ENCODE measurements at regions not wholly inside any gene's neighbourhood (a gene's known extent, or its start where the extent isn't known, plus 50 kb on each side); places are given as distances from the start of the nearest gene placed in this dataset.

DNA sequence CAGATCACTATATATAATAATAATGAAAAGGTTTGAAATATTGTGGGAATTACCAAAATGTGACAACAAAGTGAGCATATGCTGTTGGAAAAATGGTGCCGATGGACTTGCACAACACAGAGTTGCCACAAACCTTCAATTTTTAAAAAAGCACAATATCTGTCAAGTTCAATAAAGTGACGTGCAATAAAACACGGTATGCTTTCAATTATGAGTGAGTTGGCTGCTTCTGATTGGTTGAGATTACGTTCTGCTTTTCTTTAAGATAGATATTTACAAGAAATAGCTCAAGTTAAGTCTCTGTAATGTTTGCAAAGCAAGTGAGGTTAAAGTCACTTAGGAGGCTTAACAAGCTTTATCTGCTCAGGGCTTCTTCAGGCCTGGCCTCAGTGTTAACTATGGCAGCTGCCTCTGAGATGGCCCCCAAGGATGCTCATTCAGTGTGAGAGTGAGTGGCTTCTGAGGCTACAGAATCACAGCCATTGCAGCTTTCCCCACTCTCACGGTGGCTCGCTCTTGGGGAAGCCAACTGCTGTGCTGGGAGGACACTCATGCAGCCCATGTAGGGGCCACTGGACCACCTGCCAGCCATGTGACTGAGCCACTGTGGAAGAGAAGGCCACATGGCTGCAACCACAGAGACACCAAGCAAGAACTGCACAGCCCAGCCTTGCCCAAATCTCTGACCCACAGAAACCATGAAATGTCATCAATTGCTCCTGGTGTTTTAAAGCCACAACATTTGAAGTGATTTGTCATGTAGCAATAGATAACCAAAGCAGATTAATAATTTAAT, 78.3 kb upstream of the TMEM72 start:
- intact Hi-C loops (cut with micrococcal nuclease), result no loop called here
- Histone ChIP-seq H3K27ac (ENCODE audit: low read length) (no peak overlapping the region), H3K27me3 (ENCODE audit: control insufficient read depth, insufficient read depth, low read length) (no peaks in the 10 kb centered on the region), H3K4me3 (ENCODE audit: low read length) (no peak overlapping the region), H3K4me1 (ENCODE audit: control insufficient read depth, insufficient read depth, low read length) (no peaks in the 10 kb centered on the region), H3K36me3 (ENCODE audit: control insufficient read depth, insufficient read depth, low read length) (no peaks in the 10 kb centered on the region), H3K9me3 (ENCODE audit: control insufficient read depth, insufficient read depth, low read length) (no peaks in the 10 kb centered on the region)
- Mint-ChIP-seq H3K9me3 (no peaks in the 10 kb centered on the region), H3K36me3 (no peaks in the 10 kb centered on the region), H3K27ac (no peak overlapping the region), H3K4me3 (no peak overlapping the region), H3K27me3 (ENCODE audit: low read depth in 2 of 2) (peaks cover 6% of the 10 kb centered on the region in 2 donors), H3K4me1 (no peaks in the 10 kb centered on the region)
- TF ChIP-seq, protein P1, sequence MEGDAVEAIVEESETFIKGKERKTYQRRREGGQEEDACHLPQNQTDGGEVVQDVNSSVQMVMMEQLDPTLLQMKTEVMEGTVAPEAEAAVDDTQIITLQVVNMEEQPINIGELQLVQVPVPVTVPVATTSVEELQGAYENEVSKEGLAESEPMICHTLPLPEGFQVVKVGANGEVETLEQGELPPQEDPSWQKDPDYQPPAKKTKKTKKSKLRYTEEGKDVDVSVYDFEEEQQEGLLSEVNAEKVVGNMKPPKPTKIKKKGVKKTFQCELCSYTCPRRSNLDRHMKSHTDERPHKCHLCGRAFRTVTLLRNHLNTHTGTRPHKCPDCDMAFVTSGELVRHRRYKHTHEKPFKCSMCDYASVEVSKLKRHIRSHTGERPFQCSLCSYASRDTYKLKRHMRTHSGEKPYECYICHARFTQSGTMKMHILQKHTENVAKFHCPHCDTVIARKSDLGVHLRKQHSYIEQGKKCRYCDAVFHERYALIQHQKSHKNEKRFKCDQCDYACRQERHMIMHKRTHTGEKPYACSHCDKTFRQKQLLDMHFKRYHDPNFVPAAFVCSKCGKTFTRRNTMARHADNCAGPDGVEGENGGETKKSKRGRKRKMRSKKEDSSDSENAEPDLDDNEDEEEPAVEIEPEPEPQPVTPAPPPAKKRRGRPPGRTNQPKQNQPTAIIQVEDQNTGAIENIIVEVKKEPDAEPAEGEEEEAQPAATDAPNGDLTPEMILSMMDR (IDR thresholded peaks at IDR 0.05), result no peak
- no peak for ATAC-seq
- WGBS (ENCODE audit: insufficient coverage), result 84% methylated on average over 6 of the region's 6 CpGs
- DNase-seq, result no peak

DNA sequence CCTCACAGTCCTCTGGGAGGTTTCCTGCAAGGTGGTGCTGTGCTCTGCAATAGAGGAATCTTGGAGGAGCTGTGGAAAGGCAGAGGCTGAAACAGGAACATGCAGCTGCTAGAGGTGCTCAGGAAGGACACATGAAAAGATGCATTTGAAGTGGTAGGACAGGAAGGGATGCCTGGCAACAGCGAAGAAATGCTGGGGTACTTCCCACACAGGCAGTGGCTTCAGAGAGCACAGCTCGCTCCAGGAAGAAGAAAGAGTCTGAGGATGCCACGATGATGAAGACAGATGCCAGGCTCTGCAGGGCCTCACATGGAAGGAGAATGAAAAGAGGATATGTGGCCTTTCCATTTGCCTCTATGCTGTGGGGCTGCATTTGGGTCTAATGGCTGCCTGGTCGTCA, 77.0 kb upstream of the TMEM72 start:
- Mint-ChIP-seq H3K36me3 (no peaks in the 10 kb centered on the region), H3K9me3 (no peaks in the 10 kb centered on the region), H3K27ac (no peak overlapping the region), H3K4me1 (no peaks in the 10 kb centered on the region), H3K4me3 (no peak overlapping the region), H3K27me3 (ENCODE audit: low read depth in 2 of 2) (peaks cover 6 to 9% of the 10 kb centered on the region in 2 donors)
- DNase-seq (no peak), ATAC-seq (no peak)
- Histone ChIP-seq H3K27me3 (ENCODE audit: control insufficient read depth, insufficient read depth, low read length) (peaks cover 3% of the 10 kb centered on the region), H3K36me3 (ENCODE audit: control insufficient read depth, insufficient read depth, low read length) (no peaks in the 10 kb centered on the region), H3K4me1 (ENCODE audit: control insufficient read depth, insufficient read depth, low read length) (no peaks in the 10 kb centered on the region), H3K9me3 (ENCODE audit: control insufficient read depth, insufficient read depth, low read length) (no peaks in the 10 kb centered on the region), H3K27ac (ENCODE audit: low read length) (no peak overlapping the region), H3K4me3 (ENCODE audit: low read length) (no peak overlapping the region)
- intact Hi-C loops (cut with micrococcal nuclease), result no loop called here
- WGBS (ENCODE audit: insufficient coverage), result 72% methylated on average over 4 of the region's 4 CpGs
- TF ChIP-seq, protein P1 (IDR thresholded peaks at IDR 0.05), result no peak

DNA sequence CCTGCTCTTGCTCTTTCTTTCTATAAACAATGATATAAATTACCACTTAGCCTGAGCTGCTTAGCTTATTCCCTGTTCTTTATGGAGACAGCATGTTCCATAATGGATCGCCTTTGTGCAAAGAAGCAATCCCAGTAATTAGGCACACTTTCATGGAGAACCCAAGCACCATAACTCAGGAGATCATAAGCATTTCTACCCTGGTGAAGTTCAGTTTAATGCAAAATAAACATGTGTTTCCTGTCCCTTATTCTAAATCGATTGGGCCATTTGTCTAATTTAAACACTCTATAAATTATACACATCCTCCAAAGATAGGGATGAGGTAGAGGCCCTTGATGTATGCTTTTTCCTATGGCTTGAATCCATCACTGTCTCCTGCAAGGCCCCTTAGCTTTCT, 75.8 kb upstream of the TMEM72 start:
- TF ChIP-seq, protein P1 (IDR thresholded peaks at IDR 0.05), result no peak
- Histone ChIP-seq H3K4me1 (ENCODE audit: control insufficient read depth, insufficient read depth, low read length) (no peaks in the 10 kb centered on the region), H3K27ac (ENCODE audit: low read length) (no peak overlapping the region), H3K36me3 (ENCODE audit: control insufficient read depth, insufficient read depth, low read length) (no peaks in the 10 kb centered on the region), H3K27me3 (ENCODE audit: control insufficient read depth, insufficient read depth, low read length) (peaks cover 3% of the 10 kb centered on the region), H3K9me3 (ENCODE audit: control insufficient read depth, insufficient read depth, low read length) (no peaks in the 10 kb centered on the region), H3K4me3 (ENCODE audit: low read length) (no peak overlapping the region)
- H3K27me3 Mint-ChIP-seq (ENCODE audit: low read depth in 2 of 2), result peaks cover 6 to 16% of the 10 kb centered on the region in 2 donors
- DNase-seq (no peak), ATAC-seq (no peak)
- no peak overlapping the region for H3K4me3 Mint-ChIP-seq
- 52% methylated on average over 2 of the region's 2 CpGs for WGBS (ENCODE audit: insufficient coverage)
- no peaks in the 10 kb centered on the region for H3K36me3 Mint-ChIP-seq
- no peaks in the 10 kb centered on the region for H3K9me3 Mint-ChIP-seq
- H3K4me1 Mint-ChIP-seq, result no peaks in the 10 kb centered on the region
- intact Hi-C loops (cut with micrococcal nuclease), result loop anchor here (5.0 kb wide), 1 partner anchor 48 kb away; no protein-coding TSS in a partner anchor
- no peak overlapping the region for H3K27ac Mint-ChIP-seq

DNA sequence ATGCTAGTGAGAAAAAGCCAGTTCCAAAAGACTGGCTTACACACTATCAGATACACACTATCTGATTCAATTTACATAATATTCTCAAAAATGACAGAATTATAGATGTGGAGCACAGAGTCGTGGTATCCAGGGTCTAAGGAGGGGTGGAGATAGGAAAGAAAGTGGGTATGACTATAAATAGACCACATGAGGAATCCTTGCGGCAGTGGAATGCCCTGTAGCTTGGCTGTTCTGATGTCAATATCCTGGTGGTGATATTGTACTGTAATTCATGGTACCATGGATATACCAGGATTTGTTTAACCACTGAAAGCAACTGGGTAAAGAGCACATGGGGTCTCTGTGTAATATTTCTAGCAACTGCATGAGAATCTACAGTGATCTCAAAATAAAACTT, 67.7 kb upstream of the TMEM72 start:
- Histone ChIP-seq H3K27me3 (ENCODE audit: control insufficient read depth, insufficient read depth, low read length) (peaks cover 5% of the 10 kb centered on the region), H3K9me3 (ENCODE audit: control insufficient read depth, insufficient read depth, low read length) (no peaks in the 10 kb centered on the region), H3K36me3 (ENCODE audit: control insufficient read depth, insufficient read depth, low read length) (no peaks in the 10 kb centered on the region), H3K4me1 (ENCODE audit: control insufficient read depth, insufficient read depth, low read length) (no peaks in the 10 kb centered on the region), H3K4me3 (ENCODE audit: low read length) (no peak overlapping the region), H3K27ac (ENCODE audit: low read length) (no peak overlapping the region)
- WGBS (ENCODE audit: insufficient coverage), result 80% methylated on average over 2 of the region's 2 CpGs
- DNase-seq, result no peak
- intact Hi-C loops (cut with micrococcal nuclease), result no loop called here
- Mint-ChIP-seq H3K4me3 (no peak overlapping the region), H3K9me3 (no peaks in the 10 kb centered on the region), H3K27ac (no peak overlapping the region), H3K27me3 (ENCODE audit: low read depth in 2 of 2) (peaks cover 10 to 41% of the 10 kb centered on the region in 2 donors), H3K36me3 (no peaks in the 10 kb centered on the region), H3K4me1 (no peaks in the 10 kb centered on the region)
- TF ChIP-seq, protein P1 (IDR thresholded peaks at IDR 0.05), result no peak
- no peak for ATAC-seq

Measured in natural killer cell (primary cell).